ENCODE measurements at regions not wholly inside any gene's neighbourhood (a gene's known extent, or its start where the extent isn't known, plus 50 kb on each side); places are given as distances from the start of the nearest gene placed in this dataset.

GRCh38 chr12:4210183-4210582 is 63.4 kb upstream of the CCND2 start:
- no peak for DNase-seq
- TF ChIP-seq POLR2A (IDR thresholded peaks at IDR 0.05), result no peak
- TF ChIP-seq, protein P1, sequence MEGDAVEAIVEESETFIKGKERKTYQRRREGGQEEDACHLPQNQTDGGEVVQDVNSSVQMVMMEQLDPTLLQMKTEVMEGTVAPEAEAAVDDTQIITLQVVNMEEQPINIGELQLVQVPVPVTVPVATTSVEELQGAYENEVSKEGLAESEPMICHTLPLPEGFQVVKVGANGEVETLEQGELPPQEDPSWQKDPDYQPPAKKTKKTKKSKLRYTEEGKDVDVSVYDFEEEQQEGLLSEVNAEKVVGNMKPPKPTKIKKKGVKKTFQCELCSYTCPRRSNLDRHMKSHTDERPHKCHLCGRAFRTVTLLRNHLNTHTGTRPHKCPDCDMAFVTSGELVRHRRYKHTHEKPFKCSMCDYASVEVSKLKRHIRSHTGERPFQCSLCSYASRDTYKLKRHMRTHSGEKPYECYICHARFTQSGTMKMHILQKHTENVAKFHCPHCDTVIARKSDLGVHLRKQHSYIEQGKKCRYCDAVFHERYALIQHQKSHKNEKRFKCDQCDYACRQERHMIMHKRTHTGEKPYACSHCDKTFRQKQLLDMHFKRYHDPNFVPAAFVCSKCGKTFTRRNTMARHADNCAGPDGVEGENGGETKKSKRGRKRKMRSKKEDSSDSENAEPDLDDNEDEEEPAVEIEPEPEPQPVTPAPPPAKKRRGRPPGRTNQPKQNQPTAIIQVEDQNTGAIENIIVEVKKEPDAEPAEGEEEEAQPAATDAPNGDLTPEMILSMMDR (IDR thresholded peaks at IDR 0.05), result no peak
- no peak overlapping the region for H3K27ac ChIP-seq
- no peaks in the 10 kb centered on the region for H3K27me3 ChIP-seq
- no peaks in the 10 kb centered on the region for H3K36me3 ChIP-seq
- intact Hi-C loops (cut with DNase I; ENCODE audit: low total_unique reads), result no loop called here
- no peaks in the 10 kb centered on the region for H3K9me3 ChIP-seq
- H3K4me3 ChIP-seq, result no peak overlapping the region
- H3K4me1 ChIP-seq, result no peaks in the 10 kb centered on the region

GRCh38 chr12:4206470-4206869 is 67.1 kb upstream of the CCND2 start:
- Histone ChIP-seq H3K4me1 (no peaks in the 10 kb centered on the region), H3K27ac (no peak overlapping the region), H3K36me3 (no peaks in the 10 kb centered on the region), H3K27me3 (no peaks in the 10 kb centered on the region), H3K9me3 (no peaks in the 10 kb centered on the region), H3K4me3 (no peak overlapping the region)
- intact Hi-C loops (cut with DNase I; ENCODE audit: low total_unique reads), result no loop called here
- DNase-seq, result no peak
- TF ChIP-seq, protein P1 (IDR thresholded peaks at IDR 0.05), result no peak
- no peak for TF ChIP-seq POLR2A (IDR thresholded peaks at IDR 0.05)

GRCh38 chr12:4203772-4204376 is 69.7 kb upstream of the CCND2 start:
- Histone ChIP-seq H3K27me3 (no peaks in the 10 kb centered on the region), H3K9me3 (no peaks in the 10 kb centered on the region), H3K36me3 (no peaks in the 10 kb centered on the region), H3K27ac (no peak overlapping the region), H3K4me3 (no peak overlapping the region), H3K4me1 (no peaks in the 10 kb centered on the region)
- no peak for DNase-seq
- TF ChIP-seq, protein P1 (IDR thresholded peaks at IDR 0.05), result no peak
- intact Hi-C loops (cut with DNase I; ENCODE audit: low total_unique reads), result no loop called here

DNA sequence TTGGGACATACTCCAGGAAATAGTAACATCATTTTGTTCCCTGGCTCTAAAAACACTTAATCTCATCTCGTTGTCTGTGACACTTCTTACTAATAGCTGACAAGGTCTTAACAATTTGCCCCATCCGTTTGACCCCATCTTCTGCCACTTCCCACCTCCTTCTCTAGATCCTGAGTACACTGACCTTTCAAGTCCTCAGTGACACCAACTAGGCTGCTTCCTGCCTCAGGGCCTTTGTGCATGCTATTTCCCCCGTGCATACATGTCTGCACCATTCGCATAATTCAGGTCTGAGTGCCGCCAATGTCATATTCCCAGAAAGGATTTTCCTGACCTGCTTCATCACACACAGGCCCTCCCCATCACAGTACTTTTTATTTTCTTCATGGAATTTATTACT is 70.6 kb upstream of the CCND2 start:
- intact Hi-C loops (cut with DNase I; ENCODE audit: low total_unique reads), result no loop called here
- no peak for TF ChIP-seq POLR2A (IDR thresholded peaks at IDR 0.05)
- TF ChIP-seq, protein P1 (IDR thresholded peaks at IDR 0.05), result no peak
- DNase-seq, result no peak
- Histone ChIP-seq H3K36me3 (no peaks in the 10 kb centered on the region), H3K27me3 (no peaks in the 10 kb centered on the region), H3K4me1 (no peaks in the 10 kb centered on the region), H3K9me3 (no peaks in the 10 kb centered on the region), H3K4me3 (no peak overlapping the region), H3K27ac (no peak overlapping the region)

- no peak for DNase-seq
- no peaks in the 10 kb centered on the region for H3K27me3 ChIP-seq
- no peaks in the 10 kb centered on the region for H3K9me3 ChIP-seq
- no peak overlapping the region for H3K27ac ChIP-seq
- no peak overlapping the region for H3K4me3 ChIP-seq
- no peaks in the 10 kb centered on the region for H3K36me3 ChIP-seq
- intact Hi-C loops (cut with DNase I; ENCODE audit: low total_unique reads), result no loop called here
- H3K4me1 ChIP-seq, result no peaks in the 10 kb centered on the region
- TF ChIP-seq, protein P1 (IDR thresholded peaks at IDR 0.05), result no peak
- no peak for TF ChIP-seq POLR2A (IDR thresholded peaks at IDR 0.05)
Measured at GRCh38 chr12:4202487-4202886, 71.1 kb upstream of the CCND2 start.

Measured in uterus (tissue), 3 donors.